Keratinocyte (primary cell): ENCODE measurements at regions not wholly inside any gene's neighbourhood (a gene's known extent, or its start where the extent isn't known, plus 50 kb on each side); places are given as distances from the start of the nearest gene placed in this dataset.

Experiments
- DNase-seq: peaks from one replicate; pipeline ENCODE4 v3.0.0-alpha.2; 2011; ENCODE audit warnings: low read depth, missing footprints, low spot score
- FAIRE-seq: peaks from 2 replicates; lab custom pipeline; 2011; peaks lifted over from hg19 to GRCh38; lab: Jason Lieb, UNC
- H2AFZ ChIP-seq: 2 replicates; pipeline ENCODE4 v1.6.0; 2012; ENCODE audit warnings: low read length, control low read depth, inconsistent platforms; ENCODE audit not compliant: control insufficient read depth
- H3K27ac ChIP-seq: 2 replicates; pipeline ENCODE4 v1.5.1; 2011; ENCODE audit warnings: low read length; ENCODE audit not compliant: control insufficient read depth, insufficient read depth
- H3K27me3 ChIP-seq: 3 replicates; pipeline ENCODE4 v1.6.0; 2011; ENCODE audit warnings: low read length; ENCODE audit not compliant: control insufficient read depth, insufficient read depth; ENCODE audit errors: extremely low read depth
- H3K36me3 ChIP-seq, 2 experiments: 2 replicates in 1 of 2; 3 replicates in 1 of 2; pipeline ENCODE4 v1.5.1; 2011; ENCODE audit warnings: low read length in 2 of 2, mild to moderate bottlenecking in 1 of 2; ENCODE audit not compliant: control insufficient read depth in 2 of 2, insufficient read depth in 2 of 2; ENCODE audit errors: extremely low read depth in 1 of 2
- H3K4me1 ChIP-seq: 3 replicates; pipeline ENCODE4 v1.5.1; 2011; ENCODE audit warnings: low read length; ENCODE audit not compliant: control insufficient read depth, insufficient read depth; ENCODE audit errors: extremely low read depth
- H3K4me2 ChIP-seq: 3 replicates; pipeline ENCODE4 v1.6.0; 2011; ENCODE audit warnings: low read depth, low read length; ENCODE audit not compliant: control insufficient read depth, insufficient read depth; ENCODE audit errors: extremely low read depth
- H3K4me3 ChIP-seq, 3 experiments: fragments of 200-600 bp in 1 of 3; sonication (generic) in 1 of 3; 2 replicates in 2 of 3; 3 replicates in 1 of 3; pipeline ENCODE4 v1.5.1; 2011 to 2016; ENCODE audit warnings: low read length in 3 of 3, mild to moderate bottlenecking in 3 of 3, control low read depth in 2 of 3, inconsistent platforms in 1 of 3, low read depth in 1 of 3, mixed read lengths in 1 of 3, mixed run types in 1 of 3, moderate library complexity in 1 of 3; ENCODE audit not compliant: control insufficient read depth in 2 of 3, insufficient read depth in 2 of 3; ENCODE audit errors: extremely low read depth in 1 of 3
- H3K79me2 ChIP-seq: 2 replicates; pipeline ENCODE4 v1.6.0; 2012; ENCODE audit warnings: low read length; ENCODE audit not compliant: control insufficient read depth, insufficient read depth
- H3K9ac ChIP-seq: 3 replicates; pipeline ENCODE4 v1.6.0; 2011; ENCODE audit warnings: low read length; ENCODE audit not compliant: control insufficient read depth, insufficient read depth; ENCODE audit errors: extremely low read depth
- H3K9me1 ChIP-seq: 3 replicates; pipeline ENCODE4 v1.6.0; 2011; ENCODE audit warnings: low read length; ENCODE audit not compliant: control insufficient read depth, insufficient read depth; ENCODE audit errors: extremely low read depth
- H3K9me3 ChIP-seq: 2 replicates; pipeline ENCODE4 v1.5.1; 2012; ENCODE audit warnings: low read depth, low read length; ENCODE audit not compliant: control insufficient read depth
- H4K20me1 ChIP-seq: 3 replicates; pipeline ENCODE4 v1.6.0; 2011; ENCODE audit warnings: low read length; ENCODE audit not compliant: control insufficient read depth, insufficient read depth; ENCODE audit errors: extremely low read depth
- CTCF ChIP-seq, 3 experiments: IDR thresholded peaks in 1 of 3; conservative IDR thresholded peaks in 1 of 3; optimal IDR thresholded peaks in 1 of 3; 2 replicates in 2 of 3; 3 replicates in 1 of 3; pipeline versions ENCODE3 to v1.5.1; 2011; ENCODE audit warnings: low read length in 3 of 3, mild to moderate bottlenecking in 3 of 3, moderate library complexity in 2 of 3, control low read depth in 1 of 3, inconsistent platforms in 1 of 3; ENCODE audit not compliant: insufficient read depth in 2 of 3; ENCODE audit errors: extremely low read depth in 1 of 3
- EZH2 ChIP-seq: IDR thresholded peaks from one replicate; pipeline ENCODE4 v1.6.1; 2012; ENCODE audit warnings: inconsistent platforms, mild to moderate bottlenecking, low read length, moderate library complexity
- dilution Hi-C: fragments of 300-500 bp; cut with MboI; formaldehyde crosslinking; loops from one replicate; pipeline ENCODE4 v1.7.0; 2020; ENCODE audit warnings: low sequenced_read_pairs; ENCODE audit not compliant: extremely low pct_ligation_motif_present

- Histone ChIP-seq H3K27ac (no peak overlapping the region), H3K9ac (no peak overlapping the region), H3K79me2 (no peaks in the 10 kb centered on the region), H3K4me2 (no peak overlapping the region), H3K36me3 (no peaks in the 10 kb centered on the region), H3K9me3 (no peaks in the 10 kb centered on the region), H3K4me3 (no peak overlapping the region), H2AFZ (no peak overlapping the region), H3K27me3 (peaks cover 3% of the 10 kb centered on the region), H3K4me1 (no peaks in the 10 kb centered on the region), H3K9me1 (no peaks in the 10 kb centered on the region), H4K20me1 (no peaks in the 10 kb centered on the region)
- FAIRE-seq (no peak), DNase-seq (no peak)
- no peak for TF ChIP-seq CTCF (optimal IDR thresholded peaks at IDR 0.05 in 1 of 3, IDR thresholded peaks at IDR 0.05 in 1 of 3, conservative IDR thresholded peaks at IDR 0.05 in 1 of 3; ENCODE audit: extremely low read depth in 1 of 3, insufficient read depth in 2 of 3, low read length in 3 of 3)
- TF ChIP-seq EZH2, result no peak
- dilution Hi-C loops, result no loop called here
Measured at GRCh38 chr4:164320847-164321246, 433.1 kb upstream of the SMIM31 start.

- H3K9me1 ChIP-seq, result no peaks in the 10 kb centered on the region
- H3K9me3 ChIP-seq, result no peaks in the 10 kb centered on the region
- TF ChIP-seq CTCF (optimal IDR thresholded peaks at IDR 0.05 in 1 of 3, IDR thresholded peaks at IDR 0.05 in 1 of 3, conservative IDR thresholded peaks at IDR 0.05 in 1 of 3; ENCODE audit: extremely low read depth in 1 of 3, insufficient read depth in 2 of 3, low read length in 3 of 3), result no peak
- TF ChIP-seq EZH2, result no peak
- no peaks in the 10 kb centered on the region for H3K4me1 ChIP-seq
- no peak overlapping the region for H3K27ac ChIP-seq
- dilution Hi-C loops, result no loop called here
- H4K20me1 ChIP-seq, result no peaks in the 10 kb centered on the region
- no peak for FAIRE-seq
- no peaks in the 10 kb centered on the region for H3K79me2 ChIP-seq
- H3K27me3 ChIP-seq, result no peaks in the 10 kb centered on the region
- H2AFZ ChIP-seq, result no peak overlapping the region
- H3K9ac ChIP-seq, result no peak overlapping the region
- no peaks in the 10 kb centered on the region for H3K36me3 ChIP-seq
- H3K4me2 ChIP-seq, result no peak overlapping the region
- DNase-seq, result no peak
- H3K4me3 ChIP-seq, result no peak overlapping the region
Measured at GRCh38 chr4:164326056-164326455, 427.9 kb upstream of the SMIM31 start.
